CD4-positive, alpha-beta T cell treated with Interferon alpha-2 for 1 hour (primary cell): ENCODE measurements at regions not wholly inside any gene's neighbourhood (a gene's known extent, or its start where the extent isn't known, plus 50 kb on each side); places are given as distances from the start of the nearest gene placed in this dataset.

Experiments
- DNase-seq, 2 donors: peaks; one replicate each; pipeline ENCODE4 v3.0.0-alpha.2; 2020 to 2022

- DNase-seq = peak in 1 of 2 donors; percentile 18
These were observed 50.3 kb downstream of the UTRN start for GRCh38 chr6:144335311-144335861.

- peak; percentile 59 to 65 for DNase-seq
These were observed 50.8 kb downstream of the UTRN start for GRCh38 chr6:144335914-144336313.

- no peak for DNase-seq
These were observed 51.8 kb downstream of the UTRN start for GRCh38 chr6:144336900-144337299.

- no peak for DNase-seq
These were observed 53.3 kb downstream of the UTRN start for GRCh38 chr6:144338474-144338873.

GRCh38 chr6:144338951-144339700 lies 54.0 kb downstream of the UTRN start:
- DNase-seq = no peak

- DNase-seq = no peak
These were observed 54.8 kb downstream of the UTRN start for GRCh38 chr6:144339859-144340452.

GRCh38 chr6:144340541-144341371 lies 55.6 kb downstream of the UTRN start:
- DNase-seq = no peak

GRCh38 chr6:144341831-144342527 lies 56.8 kb downstream of the UTRN start:
- DNase-seq = no peak

- peak; percentile 57 to 84 for DNase-seq
These were observed 58.7 kb downstream of the UTRN start for GRCh38 chr6:144343701-144344428.

- DNase-seq = peak; percentile 36 to 70
These were observed 59.5 kb downstream of the UTRN start for GRCh38 chr6:144344646-144345045.

- DNase-seq = no peak
These were observed 60.3 kb downstream of the UTRN start for GRCh38 chr6:144345451-144345850.

GRCh38 chr6:144346719-144347447 lies 61.7 kb downstream of the UTRN start:
- DNase-seq = no peak

GRCh38 chr6:144347448-144347759 lies 62.3 kb downstream of the UTRN start:
- no peak for DNase-seq

GRCh38 chr6:144347933-144348332 lies 62.8 kb downstream of the UTRN start:
- no peak for DNase-seq

- peak in 1 of 2 donors; percentile 82 for DNase-seq
These were observed 64.8 kb downstream of the UTRN start for GRCh38 chr6:144349690-144350527.

GRCh38 chr6:144350528-144350880 lies 65.4 kb downstream of the UTRN start:
- no peak for DNase-seq

- peak; percentile 26 to 71 for DNase-seq
These were observed 66.4 kb downstream of the UTRN start for GRCh38 chr6:144351379-144352127.

GRCh38 chr6:144352331-144352730 lies 67.2 kb downstream of the UTRN start:
- peak in 1 of 2 donors; percentile 37 for DNase-seq

GRCh38 chr6:144353871-144354314 lies 68.8 kb downstream of the UTRN start:
- DNase-seq = peak in 1 of 2 donors; percentile 74

- DNase-seq = no peak
These were observed 74.6 kb downstream of the UTRN start for GRCh38 chr6:144359783-144360182.
